HG03457 (cell line): ENCODE measurements at regions not wholly inside any gene's neighbourhood (a gene's known extent, or its start where the extent isn't known, plus 50 kb on each side); places are given as distances from the start of the nearest gene placed in this dataset.

Source experiments
- ATAC-seq: cut with Tn5 transposase; IDR thresholded peaks from one replicate; pipeline ENCODE4 v1.9.1; 2021; ENCODE audit warnings: moderate number of reproducible peaks; ENCODE audit not compliant: unreplicated experiment

DNA sequence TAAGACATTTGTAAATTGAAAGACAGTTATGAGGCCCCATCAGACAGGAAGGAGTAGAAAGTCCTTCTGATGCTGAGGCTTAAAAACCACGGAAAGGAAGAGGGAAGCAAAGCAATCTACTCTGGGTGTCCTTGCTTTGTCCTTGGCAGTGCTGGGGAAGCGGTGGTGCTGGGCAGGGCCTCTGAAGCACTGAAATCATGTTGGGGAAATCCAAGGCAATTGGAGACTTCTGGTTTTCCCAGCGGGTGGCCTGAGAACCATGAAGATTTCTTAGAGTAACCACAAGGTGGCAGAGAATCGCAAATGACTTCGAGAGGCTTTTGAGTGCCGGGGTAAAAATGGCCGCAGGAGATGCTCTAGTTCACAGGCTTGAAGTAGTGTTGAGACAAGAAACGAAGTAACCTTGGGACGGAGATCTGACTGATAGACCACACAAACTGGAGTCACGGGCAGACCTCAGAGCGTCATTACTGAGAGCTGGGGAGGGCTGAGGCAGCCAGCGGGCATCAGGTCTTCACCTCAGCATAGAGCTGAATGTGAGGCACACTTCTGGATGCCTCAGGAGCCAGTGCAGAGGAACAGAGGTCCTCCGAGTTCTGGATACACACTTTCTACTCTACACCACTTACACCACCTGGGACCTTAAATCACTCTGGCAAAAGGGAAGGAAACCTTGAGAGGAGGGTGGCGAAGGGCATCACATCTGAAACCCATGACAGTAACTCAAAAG lies 130.7 kb upstream of the GPRIN3 start:
- ATAC-seq: peak; percentile 45

GRCh38 chr4:89434364-89434988 lies 126.9 kb upstream of the GPRIN3 start:
- peak; percentile 65 for ATAC-seq

GRCh38 chr4:89427782-89428181 lies 120.2 kb upstream of the GPRIN3 start:
- no peak for ATAC-seq

DNA sequence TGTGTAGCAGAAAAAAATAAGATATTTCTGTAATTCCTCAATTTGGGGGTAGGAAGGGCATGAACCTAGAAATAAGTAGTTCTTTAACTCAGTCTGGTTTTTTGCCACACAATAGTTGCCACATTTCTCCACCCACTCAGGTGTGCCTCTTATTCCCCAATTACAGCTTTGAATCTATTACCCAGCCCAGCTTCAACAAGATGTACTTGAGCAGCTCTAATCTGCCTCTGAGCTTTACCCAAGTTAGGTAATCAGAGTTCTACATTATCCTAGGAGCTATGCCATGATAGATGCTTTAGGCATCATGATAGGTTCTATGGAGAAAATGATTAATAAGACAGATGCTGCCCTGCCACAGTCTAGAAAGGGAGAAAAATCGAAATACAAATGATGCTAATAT lies 117.4 kb upstream of the GPRIN3 start:
- no peak for ATAC-seq

- ATAC-seq: no peak
These were observed 114.9 kb upstream of the GPRIN3 start for GRCh38 chr4:89422441-89422990.

DNA sequence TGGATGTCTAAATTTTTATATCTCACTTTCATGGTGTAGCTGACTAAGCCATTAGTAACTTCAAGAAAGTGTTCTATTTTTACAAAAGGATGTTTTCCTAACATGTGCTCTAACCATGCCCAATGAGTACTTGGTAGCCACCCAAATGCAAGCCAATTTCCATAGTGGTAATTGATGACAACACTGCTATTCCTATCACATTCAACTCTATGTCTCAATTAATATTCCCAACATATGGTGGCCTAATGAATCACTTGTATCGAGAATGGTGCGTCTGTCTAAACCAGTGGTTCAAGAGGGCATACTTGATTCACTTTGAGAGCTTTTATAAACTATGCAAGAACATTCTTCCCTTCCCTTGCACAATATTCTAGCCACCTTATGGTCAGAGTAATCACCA lies 112.9 kb upstream of the GPRIN3 start:
- ATAC-seq: no peak

- no peak for ATAC-seq
These were observed 111.6 kb upstream of the GPRIN3 start for GRCh38 chr4:89419111-89419695.

DNA sequence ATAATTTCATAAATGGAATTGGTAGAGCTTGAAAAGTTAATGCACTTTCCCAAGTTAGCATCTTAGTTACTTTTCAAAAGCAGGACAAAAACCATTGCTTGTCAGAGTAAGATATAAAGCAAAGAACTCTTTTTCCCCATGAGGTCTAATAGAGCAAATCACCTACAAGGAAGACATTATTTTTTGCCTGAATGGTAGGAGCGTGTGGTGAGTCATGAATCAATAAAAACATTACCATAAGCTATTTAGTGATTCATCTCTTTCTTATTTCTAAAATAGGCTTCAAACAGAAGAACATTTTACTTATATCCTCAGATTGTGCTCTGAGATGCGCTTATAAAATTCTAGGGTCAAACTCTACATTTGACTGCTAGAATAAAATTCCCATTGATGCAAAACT lies 109.4 kb upstream of the GPRIN3 start:
- no peak for ATAC-seq

GRCh38 chr4:89413518-89413917 lies 105.9 kb upstream of the GPRIN3 start:
- no peak for ATAC-seq

DNA sequence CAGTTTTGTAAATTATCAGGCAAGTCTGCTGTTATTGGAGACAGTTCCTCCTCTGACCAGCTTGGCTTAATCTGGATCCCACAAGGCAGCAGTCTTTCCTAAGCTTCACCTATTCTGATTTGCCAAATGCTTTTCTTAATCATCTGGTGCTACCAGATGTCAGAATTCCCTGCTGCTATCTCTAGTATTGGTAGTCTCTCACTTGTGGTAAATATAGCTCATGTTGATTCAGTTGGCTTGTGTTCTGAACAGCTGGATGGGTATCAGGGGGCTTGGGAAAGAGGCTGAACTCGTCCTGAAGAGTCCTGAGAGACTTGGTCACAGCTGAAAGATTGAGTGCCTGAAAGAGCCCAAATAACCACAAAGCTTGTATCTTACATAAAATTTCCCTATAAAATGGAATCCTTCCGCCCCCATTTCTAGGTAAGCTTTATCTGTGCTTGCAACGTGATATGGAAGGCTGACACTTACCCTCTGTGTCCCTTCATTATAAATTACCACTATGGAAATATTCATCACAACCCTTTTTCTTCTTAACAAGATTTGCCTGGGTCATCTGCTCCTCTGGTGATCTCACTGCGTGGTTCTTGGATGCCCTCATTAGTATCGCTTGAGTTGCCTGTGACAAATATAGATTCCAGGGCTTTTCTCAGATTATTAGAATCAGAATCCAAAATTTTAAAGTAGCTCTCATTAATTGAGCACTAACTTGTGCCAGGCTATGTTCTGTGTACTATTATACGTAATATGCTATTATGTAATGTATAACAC lies 104.1 kb upstream of the GPRIN3 start:
- ATAC-seq: no peak

DNA sequence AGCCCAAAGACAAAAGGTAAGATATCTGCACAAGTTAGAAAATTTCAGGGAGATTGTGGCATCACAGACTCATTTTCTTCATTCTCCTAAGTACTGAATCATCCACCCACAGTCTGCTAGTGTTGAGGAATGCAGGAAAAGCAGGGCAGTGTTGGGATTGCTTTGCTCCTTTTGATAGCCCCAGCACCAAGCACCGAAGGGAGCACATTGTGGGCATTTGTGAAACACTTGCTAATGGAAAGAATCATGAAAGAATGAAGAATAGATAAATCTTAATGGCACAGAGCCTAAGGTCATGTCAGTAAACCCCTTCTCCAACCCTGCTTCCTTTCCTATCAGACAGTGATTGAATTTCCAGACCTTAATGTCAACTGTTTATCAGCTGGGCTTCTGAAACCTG lies 103.1 kb upstream of the GPRIN3 start:
- no peak for ATAC-seq

- ATAC-seq: no peak
These were observed 96.9 kb upstream of the GPRIN3 start for GRCh38 chr4:89404530-89404929.

GRCh38 chr4:89403826-89404225 lies 96.2 kb upstream of the GPRIN3 start:
- no peak for ATAC-seq

DNA sequence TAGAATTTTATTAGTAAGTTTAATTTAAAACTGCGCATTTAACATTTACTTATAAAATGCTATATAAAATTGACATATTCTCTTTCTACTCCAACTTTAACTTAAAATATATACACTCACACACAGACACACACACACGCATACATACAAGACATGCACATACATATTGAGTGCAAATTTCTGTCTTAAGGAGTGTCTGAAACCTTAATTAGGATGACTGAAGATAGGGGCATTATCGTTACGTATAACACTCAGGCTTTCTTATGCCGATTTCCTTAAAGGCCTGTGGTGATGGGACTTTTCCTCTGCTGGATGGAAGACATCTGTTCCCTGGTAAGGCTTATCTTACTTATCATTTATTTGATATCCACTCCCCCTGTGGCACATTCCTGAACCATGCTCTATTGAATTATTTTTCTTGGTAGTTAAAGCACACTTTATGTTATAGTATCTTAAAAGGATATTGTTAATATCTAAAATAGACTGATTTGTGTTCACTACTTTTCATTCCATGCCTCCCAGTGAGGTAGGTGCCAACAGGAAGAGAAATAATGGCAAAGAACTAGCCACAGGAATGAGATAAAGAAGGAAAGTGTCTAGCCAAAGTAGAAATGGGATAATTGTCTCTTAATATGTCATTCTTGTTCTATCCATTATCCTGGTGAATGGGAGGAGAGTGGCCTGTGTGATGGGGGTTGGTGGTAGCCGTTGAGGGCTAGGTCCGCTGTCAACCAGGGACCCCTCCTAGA lies 92.9 kb upstream of the GPRIN3 start:
- no peak for ATAC-seq

- ATAC-seq: no peak
These were observed 91.0 kb upstream of the GPRIN3 start for GRCh38 chr4:89398644-89399043.

DNA sequence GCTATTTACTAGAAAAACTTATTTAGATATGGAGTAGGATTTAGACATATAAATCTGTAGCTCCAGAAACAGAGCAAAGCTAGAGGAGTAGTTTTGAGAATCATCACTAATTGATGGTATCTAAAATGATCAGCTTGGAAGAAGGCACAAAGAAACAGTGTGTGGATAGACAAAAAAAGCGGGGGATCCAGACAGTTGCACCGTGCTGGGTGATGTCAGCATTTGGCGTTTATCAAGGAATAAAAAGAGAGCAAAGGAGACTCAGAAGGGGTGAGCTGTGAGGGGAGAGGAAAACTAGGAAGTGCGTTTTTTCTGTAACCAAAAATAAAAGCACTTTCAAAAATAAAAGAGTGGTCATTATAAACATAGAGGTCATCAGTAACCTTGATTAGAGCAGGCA lies 90.5 kb upstream of the GPRIN3 start:
- ATAC-seq: no peak

GRCh38 chr4:89397441-89397840 lies 89.8 kb upstream of the GPRIN3 start:
- ATAC-seq: no peak

DNA sequence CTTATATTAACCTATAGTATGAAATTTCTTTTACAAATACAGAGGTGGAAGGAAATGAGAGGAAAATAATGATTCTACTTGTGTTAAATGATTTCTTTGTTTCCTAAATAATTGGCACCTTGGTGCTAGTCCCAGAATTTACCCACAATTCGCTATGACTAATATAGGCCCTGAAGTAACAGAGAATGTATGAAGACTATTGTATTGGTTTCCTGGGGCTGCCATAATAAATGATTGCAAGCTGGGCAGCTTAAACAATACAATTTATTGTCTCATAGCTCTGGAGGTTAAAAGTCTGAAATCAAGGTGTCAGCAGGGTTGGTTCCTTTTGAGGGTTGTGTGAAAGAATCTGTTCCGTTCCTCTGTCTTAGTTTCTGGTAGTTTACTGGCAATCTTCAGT lies 74.8 kb upstream of the GPRIN3 start:
- ATAC-seq: no peak

GRCh38 chr4:89380980-89381379 lies 73.4 kb upstream of the GPRIN3 start:
- no peak for ATAC-seq

DNA sequence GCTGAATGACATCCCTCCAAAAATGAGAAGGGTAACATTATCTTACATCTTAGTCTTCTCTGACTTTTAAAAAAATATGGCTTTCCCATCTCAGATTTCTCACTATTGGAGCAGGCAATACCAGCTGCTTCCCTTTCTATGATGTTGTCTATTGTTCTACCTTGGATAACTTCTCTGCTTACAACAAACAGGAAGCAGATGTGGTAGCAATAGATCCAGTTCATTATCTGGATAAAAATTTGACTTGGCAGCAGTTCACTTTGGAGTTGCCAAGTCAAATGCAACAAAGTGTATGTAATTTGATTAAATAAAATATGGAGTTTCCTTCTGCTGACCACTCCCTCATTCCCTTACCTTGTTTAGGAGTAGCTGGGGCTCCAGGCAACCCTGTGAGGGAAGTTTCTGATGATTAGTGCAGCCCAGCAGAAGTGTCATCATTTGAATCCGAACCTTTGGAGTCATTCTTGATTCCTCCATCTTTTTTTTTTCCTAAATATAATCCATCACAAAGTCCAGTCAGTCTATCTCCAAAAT lies 72.0 kb upstream of the GPRIN3 start:
- no peak for ATAC-seq
